IPS DF 4.7 (cell line): ENCODE measurements at regions not wholly inside any gene's neighbourhood (a gene's known extent, or its start where the extent isn't known, plus 50 kb on each side); places are given as distances from the start of the nearest gene placed in this dataset.

ENCODE experiments used
- DNase-seq: peaks from one replicate; pipeline ENCODE4 v3.0.0-alpha.2; 2013; ENCODE audit warnings: low spot score; ENCODE audit errors: extremely low read depth

DNA sequence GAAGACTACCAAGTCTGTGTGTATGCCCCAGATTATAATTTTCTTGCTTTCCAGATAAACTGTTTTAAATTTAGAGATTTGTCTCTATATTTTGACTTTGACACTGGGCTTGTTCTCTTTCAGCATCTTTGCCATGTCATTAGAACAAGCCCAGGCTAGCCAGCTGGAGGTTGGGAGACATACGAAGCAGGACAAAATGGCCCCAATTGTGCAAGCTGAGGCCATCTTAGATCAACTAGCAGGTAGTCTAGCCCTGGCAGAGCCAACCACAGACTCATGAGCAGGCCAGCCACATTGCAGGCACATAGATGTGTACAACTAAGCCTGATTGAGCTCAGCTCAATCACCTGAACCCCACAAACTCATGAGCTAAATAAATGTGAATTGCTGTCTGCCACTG is 321.4 kb downstream of the ATP23 start:
- no peak for DNase-seq

DNA sequence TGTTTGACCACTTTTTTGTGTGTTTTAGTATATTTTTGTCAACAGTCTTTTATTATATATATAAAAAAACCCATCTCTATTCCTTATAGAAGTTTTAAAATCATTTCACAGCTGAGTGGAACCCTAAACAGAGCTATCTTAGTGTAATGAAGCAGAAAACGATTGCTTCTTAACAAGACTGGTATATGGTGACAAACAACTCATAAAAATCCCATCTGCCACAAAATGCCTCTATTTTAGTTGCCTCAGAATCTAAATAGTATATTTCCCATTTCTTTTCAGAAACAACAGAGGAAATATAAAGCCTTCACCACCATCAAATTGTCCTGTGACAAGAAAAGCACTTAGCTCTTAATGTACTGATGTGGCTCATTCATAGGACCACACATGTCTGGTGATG is 322.4 kb downstream of the ATP23 start:
- DNase-seq, result no peak

DNA sequence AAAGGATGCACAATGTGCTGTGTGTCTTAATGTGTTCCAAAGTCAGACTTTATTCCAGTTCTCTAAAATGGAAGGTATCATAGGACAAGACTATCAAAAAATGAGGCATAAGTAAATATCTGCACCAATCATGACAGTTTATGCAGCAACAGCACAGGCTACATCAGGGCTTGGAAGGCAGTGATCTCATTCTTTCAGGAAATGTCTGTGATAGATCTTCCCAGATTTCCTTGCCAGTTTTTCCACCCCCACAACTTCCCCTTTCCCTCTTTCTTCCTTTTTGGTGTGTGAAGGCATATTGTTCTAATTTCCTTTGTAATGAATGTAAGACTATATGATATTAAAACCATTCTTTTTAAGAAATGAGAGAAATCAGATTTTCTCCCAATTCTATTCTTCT is 326.7 kb downstream of the ATP23 start:
- DNase-seq, result no peak

DNA sequence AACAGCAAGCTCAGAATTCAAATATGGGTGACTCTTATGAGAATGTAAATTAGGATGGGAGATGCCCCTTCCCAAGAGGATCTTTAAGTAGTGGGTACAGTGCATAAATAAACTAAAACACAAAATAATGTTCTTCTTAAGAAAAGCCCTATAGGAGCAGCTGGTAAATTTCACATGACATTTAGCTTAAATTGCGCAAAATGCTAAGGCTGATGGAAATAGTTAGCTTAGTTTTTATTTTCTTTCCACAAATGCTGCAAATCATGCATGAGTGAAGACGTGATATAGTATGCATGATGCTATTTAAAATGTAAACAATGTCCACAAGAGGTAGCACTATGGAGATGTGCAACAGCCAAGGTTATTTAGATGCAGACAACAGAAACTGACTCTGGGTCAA is 328.1 kb downstream of the ATP23 start:
- no peak for DNase-seq

DNA sequence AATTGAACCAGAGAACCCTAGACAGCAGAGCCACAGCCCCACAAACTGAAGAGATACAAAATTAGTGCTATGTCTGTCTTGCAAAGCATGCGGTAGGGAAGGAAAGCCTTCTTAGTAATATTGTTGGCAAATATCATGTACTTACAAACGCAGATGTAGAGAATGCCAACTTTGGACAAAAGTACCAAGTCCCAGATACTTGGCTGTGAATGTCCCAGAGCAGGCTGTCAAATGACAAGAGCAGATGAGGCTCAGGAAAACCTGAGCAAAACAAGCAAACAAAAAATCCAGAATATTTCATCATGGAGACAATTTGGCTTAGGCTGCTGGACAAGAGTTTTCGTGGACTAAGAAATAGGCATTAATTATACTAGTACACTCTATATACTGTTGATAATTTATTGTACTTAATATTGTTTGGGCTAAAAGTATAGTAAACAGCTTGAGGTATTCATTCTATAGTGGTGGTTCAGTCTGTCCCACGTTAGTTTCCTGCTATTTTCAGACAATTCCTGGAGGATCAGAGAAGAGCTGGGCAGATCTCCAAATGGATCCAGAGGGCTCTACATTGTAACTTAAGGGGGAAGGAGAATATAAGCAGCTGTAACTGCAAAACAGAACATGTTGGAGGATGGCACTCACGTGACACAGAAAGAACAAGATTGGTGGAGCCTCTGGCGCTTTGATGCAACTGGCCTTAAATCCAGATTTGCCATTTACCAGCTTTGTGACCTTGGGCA is 329.8 kb downstream of the ATP23 start:
- no peak for DNase-seq

DNA sequence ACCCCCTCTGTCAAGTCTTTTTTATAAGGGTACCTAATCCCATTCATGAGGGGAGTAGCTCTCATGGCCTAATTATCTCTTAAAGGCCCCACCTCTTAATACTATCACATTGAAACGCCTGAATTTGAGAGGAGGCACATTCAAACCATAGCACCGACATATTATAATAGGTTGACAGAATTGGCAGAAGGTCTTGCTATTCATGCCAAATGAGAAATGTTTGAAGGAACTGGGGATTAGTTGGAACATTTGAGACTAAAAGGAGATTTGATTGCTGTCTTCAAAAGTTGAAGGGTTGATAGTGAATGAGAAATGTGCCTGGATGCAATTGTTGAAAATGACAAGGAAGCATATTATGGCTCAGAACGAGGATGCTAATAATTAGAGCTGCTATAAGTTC is 331.1 kb downstream of the ATP23 start:
- no peak for DNase-seq

DNA sequence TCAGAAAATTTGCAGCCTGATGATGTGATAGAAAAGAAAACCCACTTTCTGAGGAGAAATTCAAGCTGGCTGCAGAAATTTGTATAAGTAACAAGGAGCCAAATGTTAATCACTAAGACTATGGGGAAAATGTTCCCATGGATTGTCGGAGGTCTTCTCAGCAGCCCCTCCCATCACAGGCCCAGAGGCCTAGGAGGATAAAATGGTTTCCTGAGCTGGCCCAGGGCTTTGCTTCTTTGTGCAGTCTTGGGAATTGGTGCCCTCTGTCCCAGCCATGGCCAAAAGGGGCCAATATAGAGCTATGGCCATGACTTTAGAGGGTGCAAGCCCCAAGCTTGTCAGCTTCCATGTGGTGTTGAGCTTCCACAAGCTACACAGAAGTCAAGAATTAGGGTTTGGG is 335.9 kb downstream of the ATP23 start:
- no peak for DNase-seq

DNA sequence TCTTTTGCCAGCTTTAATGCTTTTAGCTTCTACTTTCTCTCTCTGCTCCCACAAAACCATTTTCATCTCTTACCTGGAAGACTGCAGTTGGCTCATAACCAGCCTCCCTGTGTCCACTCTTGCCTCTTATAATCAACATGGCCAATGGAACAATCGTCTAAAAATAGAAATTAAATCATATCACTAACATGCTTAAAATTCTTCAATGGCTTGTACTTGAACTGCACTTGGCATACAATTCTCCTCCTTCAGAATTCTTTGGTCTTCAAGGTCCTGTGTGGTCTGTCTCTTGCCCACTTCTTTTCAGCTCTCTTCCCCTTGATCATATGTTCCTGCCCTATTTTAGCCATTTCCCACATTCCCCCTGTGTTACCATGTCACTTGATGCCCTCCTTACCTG is 342.2 kb downstream of the ATP23 start:
- no peak for DNase-seq

DNA sequence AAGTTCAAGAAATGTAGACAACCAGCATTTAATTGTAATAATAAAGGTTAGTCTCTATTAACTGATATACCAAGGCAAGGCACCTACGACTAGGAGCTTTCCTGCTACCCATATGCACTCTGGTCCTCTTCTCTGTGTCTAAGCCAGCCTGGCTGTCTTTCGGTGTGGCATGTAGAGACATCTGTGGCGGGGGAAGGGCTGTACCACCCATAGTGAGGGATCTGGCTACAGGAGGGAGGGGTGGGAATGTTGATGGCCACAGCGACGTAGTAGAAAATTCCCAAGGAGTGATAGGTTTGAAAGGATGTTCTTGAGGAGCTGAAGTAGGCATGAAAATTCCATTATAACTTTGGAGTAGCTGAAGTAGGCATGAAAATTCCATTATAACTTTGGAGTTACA is 344.2 kb downstream of the ATP23 start:
- DNase-seq, result peak; percentile 11

DNA sequence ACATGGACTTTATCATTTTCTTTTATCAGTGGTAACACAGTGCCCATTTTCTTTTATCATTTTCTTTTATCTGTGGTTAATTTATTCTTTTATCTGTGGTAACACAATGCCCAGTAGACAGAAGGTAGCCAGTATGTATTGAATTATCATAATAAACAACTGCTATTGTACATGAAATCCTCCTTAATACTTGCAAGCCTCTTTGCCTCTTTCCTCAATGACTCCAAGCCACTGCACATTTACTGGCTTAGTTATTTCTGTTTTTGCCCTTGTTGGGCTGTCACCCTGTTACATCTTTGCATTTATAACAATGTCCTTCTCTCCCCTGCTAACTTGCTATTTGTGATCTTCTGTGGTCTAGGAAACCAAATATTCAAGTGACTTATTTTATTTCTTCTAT is 345.0 kb downstream of the ATP23 start:
- DNase-seq, result no peak

DNA sequence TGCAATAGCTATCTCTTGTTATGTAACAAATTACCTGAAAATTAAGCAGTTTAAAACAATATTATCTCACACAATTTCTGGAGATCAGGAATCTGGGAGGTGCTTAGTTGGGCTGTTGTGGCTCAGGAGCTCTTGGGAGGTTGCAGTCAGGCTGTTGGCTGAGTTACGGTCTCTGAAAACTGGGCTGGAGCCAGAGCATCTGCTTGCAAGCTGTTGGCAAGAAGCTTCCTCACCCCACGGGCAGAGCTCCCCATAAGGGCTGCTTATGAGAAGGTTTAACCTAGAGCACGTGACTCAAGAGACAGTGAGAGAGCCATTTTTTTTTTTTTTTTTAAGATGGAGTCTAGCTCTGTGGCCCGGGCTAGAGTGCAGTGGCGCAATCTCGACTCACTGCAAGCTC is 346.8 kb downstream of the ATP23 start:
- DNase-seq, result no peak

DNA sequence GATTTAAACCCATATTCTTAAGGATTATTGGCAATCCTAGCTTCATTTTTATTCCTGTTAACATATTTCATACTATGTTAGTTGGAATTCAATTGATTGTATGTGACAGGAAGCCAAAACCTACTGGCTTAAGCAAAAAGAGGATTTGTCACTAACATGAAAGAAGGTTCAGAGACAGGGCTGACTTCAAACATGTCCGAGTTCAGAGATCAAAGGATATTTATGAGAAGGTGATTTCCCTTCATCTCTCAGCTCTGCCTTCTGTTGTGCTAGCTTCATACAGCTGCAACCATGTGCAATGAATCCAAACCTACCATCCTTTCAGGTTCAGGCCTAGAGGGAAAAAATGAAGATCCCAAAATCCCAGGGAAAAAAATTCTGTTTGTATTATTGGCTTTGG is 349.7 kb downstream of the ATP23 start:
- DNase-seq, result no peak

DNA sequence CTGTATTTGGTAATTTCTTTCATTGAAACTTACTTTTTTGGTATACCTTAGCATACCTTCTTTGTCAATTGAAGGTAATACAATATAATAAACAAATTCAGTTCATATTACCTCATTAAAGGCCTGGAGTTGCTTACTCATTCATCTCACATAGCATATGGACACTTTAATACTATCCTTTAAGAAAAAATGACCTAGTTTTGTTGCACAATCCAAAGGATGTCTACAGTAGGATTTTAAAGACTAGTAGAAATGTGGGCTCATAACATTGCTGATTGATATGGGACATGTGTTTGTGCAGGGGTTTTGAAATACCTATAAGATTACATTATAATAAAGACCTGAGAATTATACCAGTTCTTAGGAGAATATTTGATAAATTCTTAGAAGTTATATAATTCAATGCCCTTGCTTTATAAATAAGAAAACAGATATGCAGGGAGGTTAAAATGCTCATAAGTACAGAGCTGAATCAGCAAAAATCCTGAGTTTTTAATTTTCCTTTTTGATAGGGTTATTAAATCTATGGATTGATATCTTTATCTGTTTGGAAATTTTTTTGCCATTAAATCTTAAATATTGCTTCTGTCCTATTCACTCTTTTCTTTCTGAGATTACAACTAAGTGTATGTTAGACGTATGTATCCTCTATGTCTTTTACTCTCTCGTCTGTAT is 352.1 kb downstream of the ATP23 start:
- no peak for DNase-seq

DNA sequence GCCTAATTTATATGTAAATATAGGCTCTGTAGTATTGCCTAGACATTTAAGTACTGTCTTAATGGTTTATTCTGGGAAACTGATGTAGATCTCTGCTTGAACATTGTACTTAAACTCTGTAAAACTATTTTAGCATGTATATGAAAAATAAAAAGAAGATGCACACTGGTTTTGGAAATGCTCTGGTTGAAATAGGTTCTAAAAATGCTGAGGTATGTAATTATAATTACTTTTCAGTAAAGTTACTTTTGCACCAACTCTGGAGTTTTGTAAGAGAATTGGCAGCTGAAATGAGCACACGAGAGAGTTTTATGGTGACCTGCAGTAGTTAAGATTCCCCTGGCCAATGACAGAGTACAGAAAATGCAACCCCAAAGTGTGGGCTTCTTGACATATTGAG is 353.9 kb downstream of the ATP23 start:
- no peak for DNase-seq

DNA sequence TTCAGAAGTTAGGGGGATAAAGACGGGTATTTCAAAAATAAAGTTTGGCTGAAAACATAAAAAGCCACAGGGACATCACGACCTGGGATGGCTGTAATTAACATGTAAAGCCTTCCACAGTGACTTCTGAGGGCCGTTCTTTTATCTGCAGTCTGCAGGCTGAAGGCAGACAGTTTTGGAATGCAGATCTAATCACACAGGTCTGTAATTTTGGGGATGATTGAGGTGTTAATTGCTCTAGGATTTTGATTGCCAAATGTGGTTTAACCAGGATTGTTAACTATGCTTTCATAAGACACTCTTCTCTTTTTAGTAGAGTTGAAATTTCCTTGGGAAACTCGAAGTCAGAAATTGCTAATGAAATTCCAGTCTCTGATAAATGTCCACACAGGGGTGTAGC is 355.5 kb downstream of the ATP23 start:
- DNase-seq, result no peak

DNA sequence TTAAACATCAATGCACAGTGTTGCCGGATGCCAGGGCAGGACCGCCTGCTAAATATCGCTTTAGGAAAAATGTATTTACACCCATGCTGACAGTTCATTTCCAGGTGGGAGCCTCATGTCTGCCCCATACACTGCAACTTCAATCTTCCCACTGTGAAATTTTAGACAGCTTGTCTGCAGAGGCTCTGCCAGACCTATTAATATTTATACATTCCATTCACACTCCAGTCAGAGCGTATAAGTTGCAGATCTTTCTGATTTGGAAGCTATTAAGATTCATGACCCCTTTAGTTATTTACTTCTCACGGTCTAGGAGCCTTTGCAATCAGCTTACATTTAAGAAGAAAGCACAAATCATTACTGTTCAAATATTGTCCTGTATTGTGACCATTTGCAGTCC is 357.4 kb downstream of the ATP23 start:
- no peak for DNase-seq

DNA sequence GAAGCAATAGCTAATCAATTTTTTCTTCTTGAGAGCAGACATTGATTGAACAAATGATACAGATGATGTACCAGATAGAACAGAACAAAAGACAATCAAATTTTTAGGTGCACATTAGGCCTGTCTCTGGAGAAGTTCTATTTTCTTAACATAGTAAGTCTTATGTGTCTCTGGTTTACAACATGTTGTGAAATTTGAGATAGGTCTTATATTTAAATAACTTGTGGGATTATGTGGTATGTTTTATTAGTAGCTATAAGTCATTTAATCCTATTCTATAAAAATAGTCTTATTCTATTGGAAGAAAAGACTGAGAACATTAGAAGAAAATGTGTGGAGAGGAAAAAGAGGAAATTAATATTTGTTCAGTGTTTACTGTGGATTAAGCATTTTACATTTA is 358.0 kb downstream of the ATP23 start:
- DNase-seq, result no peak

DNA sequence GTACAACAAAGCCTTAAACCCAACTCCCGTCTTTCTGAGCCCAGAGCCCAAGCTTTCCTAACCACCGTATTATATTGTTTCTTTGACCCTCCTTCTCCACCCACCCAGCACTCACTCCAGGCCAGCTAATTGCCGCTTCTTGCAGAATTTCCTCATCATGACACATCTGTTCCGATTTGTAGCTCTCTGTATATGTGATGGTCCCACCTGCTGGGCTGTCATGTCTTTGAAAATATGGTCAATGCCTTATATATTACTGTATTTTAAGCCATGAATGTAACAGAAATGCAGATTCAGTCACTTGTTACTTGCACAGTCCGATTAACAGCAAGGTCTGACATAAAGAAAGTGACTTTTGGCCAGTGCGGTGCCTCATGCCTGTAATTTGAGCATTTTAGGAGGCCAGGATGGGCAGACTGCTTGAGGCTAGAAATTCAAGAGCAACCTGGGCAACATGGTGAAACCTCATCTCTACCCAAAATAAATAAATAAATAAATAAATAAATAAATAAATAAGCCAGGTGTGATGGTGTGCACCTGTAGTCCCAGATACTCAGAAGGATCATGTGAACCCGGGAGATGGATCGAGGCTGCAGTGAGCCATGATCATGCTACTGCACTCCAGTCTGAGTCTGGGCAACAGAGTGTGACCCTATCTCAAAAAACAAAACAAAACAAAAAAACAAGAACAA is 359.8 kb downstream of the ATP23 start:
- DNase-seq, result no peak

DNA sequence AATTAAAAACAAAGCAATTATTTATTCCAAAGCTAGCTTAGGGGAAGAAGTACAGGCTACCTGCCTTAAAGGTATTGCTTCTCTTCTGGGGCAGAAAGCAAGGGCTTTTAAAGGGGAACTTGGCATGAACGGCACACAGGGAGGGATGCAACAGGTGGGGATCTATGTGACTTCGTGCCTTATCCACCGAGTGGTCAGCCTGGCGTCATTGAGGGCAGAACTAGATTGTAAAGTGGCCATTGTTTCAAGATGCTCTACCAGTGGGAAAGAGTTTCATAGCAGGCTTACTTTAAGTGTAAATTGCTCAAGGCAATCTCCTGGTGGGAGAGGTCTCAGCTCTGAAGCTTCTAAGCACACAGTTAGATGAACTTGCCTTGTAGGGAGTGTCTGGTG is 360.4 kb downstream of the ATP23 start:
- no peak for DNase-seq

DNA sequence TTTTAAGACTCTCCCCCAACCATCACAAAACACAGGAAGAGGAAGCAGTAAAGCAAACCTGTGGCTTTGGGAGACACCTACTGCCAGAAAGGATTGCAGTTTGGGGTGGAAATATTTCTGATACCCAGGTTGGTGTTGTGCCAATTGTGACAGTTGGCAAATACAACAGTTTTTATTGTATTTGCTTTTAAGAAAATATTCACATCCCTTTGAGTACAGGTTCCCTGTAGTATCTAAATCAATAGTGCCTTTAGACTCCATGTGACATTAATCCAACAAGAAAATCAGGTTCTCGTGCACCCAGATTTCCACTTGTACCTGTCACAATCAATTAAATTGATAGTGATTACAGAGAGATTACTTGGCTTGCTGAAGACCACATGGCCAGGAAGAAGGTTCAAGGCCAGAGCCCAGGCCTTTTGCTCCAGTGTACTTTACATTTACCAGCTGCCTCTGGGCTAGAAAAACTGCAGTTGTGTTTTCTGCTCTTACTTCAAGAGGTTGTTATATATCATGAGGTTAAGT is 361.2 kb downstream of the ATP23 start:
- no peak for DNase-seq

DNA sequence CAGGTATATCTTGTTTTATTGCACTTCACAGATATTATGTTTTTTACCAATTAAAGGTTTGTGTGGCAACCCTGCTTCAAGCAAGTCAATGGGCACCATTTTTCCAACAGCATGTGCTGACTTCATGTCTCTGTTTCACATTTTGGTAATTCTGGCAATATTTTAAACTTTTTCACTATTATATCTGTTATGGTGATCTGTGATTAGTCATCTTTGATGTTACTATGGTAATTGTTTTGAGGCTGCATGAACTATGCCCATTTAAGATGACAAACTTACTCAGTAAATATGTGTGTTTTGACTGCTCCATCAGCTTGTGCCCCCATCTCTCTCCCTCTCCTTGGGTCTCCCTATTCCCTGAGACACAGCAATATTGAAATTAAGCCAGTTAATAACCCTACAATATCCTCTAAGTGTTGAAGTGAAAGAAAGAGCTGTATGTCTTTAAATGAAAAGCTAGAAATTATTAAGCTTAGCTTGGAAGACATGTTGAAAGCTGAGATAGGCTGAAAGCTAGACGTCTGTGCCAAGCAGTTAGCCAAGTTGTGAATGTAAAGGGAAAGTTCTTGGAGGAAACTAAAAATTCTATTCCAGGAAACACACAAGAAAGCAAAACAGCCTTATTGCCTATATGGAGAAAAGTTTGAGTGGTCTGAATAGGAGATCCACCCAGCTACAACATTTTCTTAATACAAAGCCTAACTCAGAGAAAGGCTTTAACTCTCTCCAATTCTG is 365.1 kb downstream of the ATP23 start:
- no peak for DNase-seq

DNA sequence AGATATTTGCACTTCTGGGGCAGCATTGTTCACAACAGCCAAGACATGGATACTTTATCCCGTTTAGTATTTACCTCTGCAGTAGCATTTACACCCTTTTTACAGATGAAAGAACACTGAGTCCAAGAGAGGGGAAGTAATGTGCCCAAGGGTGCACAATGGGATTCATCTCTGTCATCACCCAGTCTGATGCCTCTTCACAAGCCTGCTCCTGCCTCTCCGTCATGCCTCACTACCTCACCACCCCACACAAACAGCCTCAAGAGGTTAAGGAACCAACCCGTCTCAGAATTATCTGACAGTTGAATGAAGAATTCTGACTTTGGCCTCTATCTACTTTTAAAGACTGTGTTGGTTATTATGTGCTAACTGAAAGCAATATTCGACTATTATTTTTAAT is 368.4 kb downstream of the ATP23 start:
- no peak for DNase-seq
